CD14-positive monocyte (primary cell): ENCODE measurements at regions not wholly inside any gene's neighbourhood (a gene's known extent, or its start where the extent isn't known, plus 50 kb on each side); places are given as distances from the start of the nearest gene placed in this dataset.

ENCODE experiments used
- DNase-seq, 3 donors: peaks; one replicate each; pipeline ENCODE4 v3.0.0-alpha.2; 2011 to 2022
- H2AFZ ChIP-seq: 2 replicates; pipeline ENCODE4 v1.6.0; 2012; ENCODE audit warnings: mild to moderate bottlenecking, low read depth, low read length, inconsistent platforms; ENCODE audit not compliant: insufficient read depth, poor library complexity, severe bottlenecking
- H3K27ac ChIP-seq, 2 donors: 1 replicate in 1 of 2; 2 replicates in 1 of 2; pipeline ENCODE4 v1.5.1; 2012 to 2013; ENCODE audit warnings: low read length in 2 of 2, control low read depth in 1 of 2, inconsistent platforms in 1 of 2, low read depth in 1 of 2, mild to moderate bottlenecking in 1 of 2
- H3K27me3 ChIP-seq, 2 donors: one replicate each; pipeline versions ENCODE4 v1.6.0 to v1.6.1; 2011 to 2013; ENCODE audit warnings: low read length in 2 of 2; ENCODE audit not compliant: control insufficient read depth in 2 of 2, insufficient read depth in 2 of 2
- H3K36me3 ChIP-seq, 2 donors: replicated peaks in 1 of 2; 1 replicate in 1 of 2; 2 replicates in 1 of 2; pipeline versions ENCODE4 v1.5.1 to v1.6.1; 2012 to 2013; ENCODE audit warnings: low read length in 2 of 2, control low read depth in 1 of 2, inconsistent platforms in 1 of 2, mild to moderate bottlenecking in 1 of 2; ENCODE audit not compliant: insufficient read depth in 2 of 2, control insufficient read depth in 1 of 2
- H3K4me1 ChIP-seq, 2 donors: 1 replicate in 1 of 2; 2 replicates in 1 of 2; pipeline versions ENCODE4 v1.5.1 to v1.6.1; 2012 to 2013; ENCODE audit warnings: low read length in 2 of 2, control low read depth in 1 of 2, inconsistent platforms in 1 of 2, mild to moderate bottlenecking in 1 of 2, moderate library complexity in 1 of 2; ENCODE audit not compliant: insufficient read depth in 2 of 2, control insufficient read depth in 1 of 2
- H3K4me2 ChIP-seq: replicated peaks from 2 replicates; pipeline ENCODE3; 2012; ENCODE audit warnings: low read length, moderate library complexity, mild to moderate bottlenecking; ENCODE audit not compliant: poor library complexity, severe bottlenecking; ENCODE audit errors: extremely low read depth
- H3K4me3 ChIP-seq, 3 experiments: fragments of 200-600 bp in 1 of 3; sonication (generic) in 1 of 3; replicated peaks in 1 of 3; 1 replicate in 2 of 3; 2 replicates in 1 of 3; pipeline ENCODE4 v1.5.1; 2011 to 2013; ENCODE audit warnings: low read length in 3 of 3, mild to moderate bottlenecking in 3 of 3, control low read depth in 2 of 3, low read depth in 2 of 3, inconsistent platforms in 1 of 3, moderate library complexity in 1 of 3
- H3K79me2 ChIP-seq: 2 replicates; pipeline ENCODE4 v1.6.0; 2012; ENCODE audit warnings: mild to moderate bottlenecking, control low read depth, inconsistent platforms, low read length, moderate library complexity; ENCODE audit not compliant: insufficient read depth
- H3K9ac ChIP-seq: 2 replicates; pipeline ENCODE4 v1.6.0; 2017; ENCODE audit warnings: low read length, mild to moderate bottlenecking; ENCODE audit not compliant: insufficient read depth, poor library complexity, severe bottlenecking
- H3K9me3 ChIP-seq, 2 donors: replicated peaks in 1 of 2; 1 replicate in 1 of 2; 2 replicates in 1 of 2; pipeline versions ENCODE4 v1.5.1 to v1.6.1; 2012 to 2013; ENCODE audit warnings: low read length in 2 of 2, control low read depth in 1 of 2; ENCODE audit not compliant: control insufficient read depth in 1 of 2, insufficient read depth in 1 of 2
- H4K20me1 ChIP-seq: 2 replicates; pipeline ENCODE4 v1.6.0; 2012; ENCODE audit warnings: mild to moderate bottlenecking, low read length, control low read depth, moderate library complexity; ENCODE audit not compliant: insufficient read depth
- H3K27ac Mint-ChIP-seq, 7 donors: one replicate each; pipeline ENCODE4 v1.8.0; 2020; ENCODE audit warnings: mild to moderate bottlenecking in 7 of 7, mixed read lengths in 7 of 7, moderate library complexity in 6 of 7, inconsistent platforms in 2 of 7
- H3K27me3 Mint-ChIP-seq, 3 donors: one replicate each; pipeline ENCODE4 v1.8.0; 2021 to 2022; ENCODE audit warnings: low read depth in 3 of 3, mild to moderate bottlenecking in 3 of 3, mixed read lengths in 3 of 3, moderate library complexity in 3 of 3, inconsistent platforms in 1 of 3
- H3K36me3 Mint-ChIP-seq, 2 donors: one replicate each; pipeline ENCODE4 v1.8.0; 2020; ENCODE audit warnings: mixed read lengths in 2 of 2, inconsistent platforms in 1 of 2, mild to moderate bottlenecking in 1 of 2
- H3K4me1 Mint-ChIP-seq: one replicate; pipeline ENCODE4 v1.8.0; 2020; ENCODE audit warnings: mild to moderate bottlenecking, mixed read lengths
- H3K4me3 Mint-ChIP-seq, 2 donors: one replicate each; pipeline ENCODE4 v1.8.0; 2020; ENCODE audit warnings: mild to moderate bottlenecking in 2 of 2, mixed read lengths in 2 of 2, moderate library complexity in 1 of 2
- H3K9me3 Mint-ChIP-seq, 7 donors: one replicate each; pipeline ENCODE4 v1.8.0; 2020 to 2022; ENCODE audit warnings: mixed read lengths in 7 of 7, mild to moderate bottlenecking in 6 of 7, moderate library complexity in 6 of 7, inconsistent platforms in 2 of 7
- CTCF ChIP-seq: fragments of 200-600 bp; IDR thresholded peaks from one replicate; pipeline ENCODE4 v1.8.0; 2022; ENCODE audit warnings: antibody characterized with exemption, mild to moderate bottlenecking
- intact Hi-C, 2 donors: fragments of 100-400 bp; cut with micrococcal nuclease; formaldehyde crosslinking; loops; one replicate each; pipeline versions ENCODE4 v1.15.0 to v1.15.1; 2023

- no peaks in the 10 kb centered on the region for H3K79me2 ChIP-seq
- H3K36me3 ChIP-seq: no peaks in the 10 kb centered on the region
- H3K4me3 ChIP-seq: no peak overlapping the region
- Mint-ChIP-seq H3K4me1 (no peaks in the 10 kb centered on the region), H3K36me3 (no peaks in the 10 kb centered on the region), H3K4me3 (no peak overlapping the region), H3K9me3 (peaks cover 0 to 20% (median 8%) of the 10 kb centered on the region in 7 donors), H3K27me3 (peaks cover 0 to 2% (median 0%) of the 10 kb centered on the region in 3 donors), H3K27ac (no peak overlapping the region)
- H2AFZ ChIP-seq: no peak overlapping the region
- no peak overlapping the region for H3K4me2 ChIP-seq
- no peak overlapping the region for H3K9ac ChIP-seq
- DNase-seq: no peak
- intact Hi-C loops: no loop called here
- H3K4me1 ChIP-seq: no peaks in the 10 kb centered on the region
- no peak for TF ChIP-seq CTCF
- no peak overlapping the region for H3K27ac ChIP-seq
- peaks cover 21 to 29% of the 10 kb centered on the region in 2 donors for H3K9me3 ChIP-seq
- H3K27me3 ChIP-seq: no peaks in the 10 kb centered on the region
- no peaks in the 10 kb centered on the region for H4K20me1 ChIP-seq
Observed at GRCh38 chr2:5111581-5111980, 580.6 kb upstream of the SOX11 start.

- no peak overlapping the region for H3K4me3 ChIP-seq
- no peaks in the 10 kb centered on the region for H3K79me2 ChIP-seq
- Mint-ChIP-seq H3K4me3 (no peak overlapping the region), H3K27ac (no peak overlapping the region), H3K9me3 (peaks cover 0 to 9% (median 4%) of the 10 kb centered on the region in 7 donors), H3K4me1 (no peaks in the 10 kb centered on the region), H3K27me3 (peaks cover 1 to 2% (median 2%) of the 10 kb centered on the region in 3 donors), H3K36me3 (no peaks in the 10 kb centered on the region)
- peaks cover 7 to 8% of the 10 kb centered on the region in 2 donors for H3K9me3 ChIP-seq
- H3K27me3 ChIP-seq: no peaks in the 10 kb centered on the region
- H3K4me1 ChIP-seq: no peaks in the 10 kb centered on the region
- H3K36me3 ChIP-seq: no peaks in the 10 kb centered on the region
- H3K4me2 ChIP-seq: no peak overlapping the region
- no peak overlapping the region for H2AFZ ChIP-seq
- H4K20me1 ChIP-seq: no peaks in the 10 kb centered on the region
- no peak for TF ChIP-seq CTCF
- no peak for DNase-seq
- H3K27ac ChIP-seq: no peak overlapping the region
- intact Hi-C loops: no loop called here
- H3K9ac ChIP-seq: no peak overlapping the region
Observed at GRCh38 chr2:5119046-5119445, 573.1 kb upstream of the SOX11 start.
